A549 (cell line): ENCODE measurements at regions not wholly inside any gene's neighbourhood (a gene's known extent, or its start where the extent isn't known, plus 50 kb on each side); places are given as distances from the start of the nearest gene placed in this dataset.

Experiments used
- ATAC-seq, 2 experiments: fragments of 200-7000 bp in 1 of 2; fragments of >200 bp in 1 of 2; cut with Nextera tagmentation in 1 of 2; cut with Tn5 transposase in 1 of 2; 3 replicates each; pipeline versions ENCODE4 v1.8.0 to v1.9.1; 2018 to 2020; ENCODE audit warnings: mild to moderate bottlenecking in 1 of 2, moderate library complexity in 1 of 2
- CTCF ChIA-PET: fragments of 300-600 bp; sonication (Branson Sonifier 250); formaldehyde crosslinking; extraction: SDS; loops from one replicate; lab custom pipeline; 2021; ENCODE audit warnings: antibody characterized with exemption, inconsistent platforms; lab: Yijun Ruan, JAX
- POLR2A ChIA-PET: fragments of 350-600 bp; formaldehyde crosslinking; extraction: SDS; loops from one replicate; lab custom pipeline; 2021; ENCODE audit warnings: antibody characterized with exemption, inconsistent platforms; lab: Yijun Ruan, JAX
- DNase-seq, 2 experiments: peaks; one replicate each; pipeline versions ENCODE4 v3.0.0 to v3.0.0-alpha.2; 2011 to 2016; ENCODE audit warnings: low read depth in 1 of 2, low spot score in 1 of 2
- FAIRE-seq: peaks from 2 replicates; lab custom pipeline; 2011; peaks lifted over from hg19 to GRCh38; lab: Jason Lieb, UNC
- H3K27ac ChIP-seq, 2 experiments: fragments of >200 bp; sonication (Bioruptor Twin); formaldehyde crosslinking; 3 replicates each; pipeline ENCODE4 v1.5.1; 2016 to 2017
- H3K4me1 ChIP-seq: fragments of >200 bp; sonication (Bioruptor Twin); formaldehyde crosslinking; 3 replicates; pipeline ENCODE4 v1.6.1; 2016
- H3K4me2 ChIP-seq: fragments of >200 bp; sonication (Bioruptor Twin); formaldehyde crosslinking; 3 replicates; pipeline ENCODE4 v1.6.1; 2016
- H3K4me3 ChIP-seq: fragments of >200 bp; sonication (Bioruptor Twin); formaldehyde crosslinking; 3 replicates; pipeline ENCODE4 v1.5.1; 2016
- H3K9me3 ChIP-seq: fragments of >200 bp; sonication (Bioruptor Twin); formaldehyde crosslinking; 3 replicates; pipeline ENCODE4 v1.6.1; 2016
- CEBPB ChIP-seq, 2 experiments: fragments of >200 bp in 1 of 2; sonication (Bioruptor Twin) in 1 of 2; formaldehyde crosslinking in 1 of 2; IDR thresholded peaks; 2 replicates each; pipeline ENCODE4 v1.6.1; 2012 to 2016
- E2F6 ChIP-seq: IDR thresholded peaks from 2 replicates; pipeline ENCODE4 v1.6.1; 2012; ENCODE audit warnings: low read depth, borderline replicate concordance
- EHF ChIP-seq: fragments of 250-450 bp; sonication (Bioruptor Pico); IDR thresholded peaks from 2 replicates; pipeline ENCODE4 v1.5.0; 2020; ENCODE audit warnings: mild to moderate bottlenecking
- ESRRA ChIP-seq: fragments of 150-350 bp; IDR thresholded peaks from 2 replicates; pipeline ENCODE4 v1.6.1; 2014; ENCODE audit warnings: mild to moderate bottlenecking, low read length, borderline replicate concordance
- HDAC2 ChIP-seq: fragments of 200-600 bp; sonication (generic); IDR thresholded peaks from 2 replicates; pipeline ENCODE4 v1.6.1; 2016
- HMGXB4 ChIP-seq: fragments of 250-450 bp; sonication (Bioruptor Pico); IDR thresholded peaks from 2 replicates; pipeline ENCODE4 v1.5.0; 2021; ENCODE audit warnings: mild to moderate bottlenecking, moderate library complexity, borderline replicate concordance
- HOXA7 ChIP-seq: fragments of 250-450 bp; sonication (Bioruptor Pico); IDR thresholded peaks from 2 replicates; pipeline ENCODE4 v1.5.0; 2020; ENCODE audit warnings: mild to moderate bottlenecking, moderate library complexity
- HOXB13 ChIP-seq: fragments of 250-450 bp; sonication (Bioruptor Pico); IDR thresholded peaks from 2 replicates; pipeline ENCODE4 v1.5.0; 2020; ENCODE audit warnings: low read depth, mild to moderate bottlenecking, moderate library complexity
- HOXB5 ChIP-seq: fragments of 250-450 bp; sonication (Bioruptor Pico); IDR thresholded peaks from 2 replicates; pipeline ENCODE4 v1.5.0; 2020; ENCODE audit warnings: mild to moderate bottlenecking, moderate library complexity
- NFE2L2 ChIP-seq: fragments of 150-350 bp; conservative IDR thresholded peaks from 2 replicates; pipeline ENCODE4 v1.6.1; 2014; ENCODE audit warnings: low read length
- NPAS2 ChIP-seq: fragments of 250-450 bp; sonication (Bioruptor Pico); IDR thresholded peaks from 2 replicates; pipeline ENCODE4 v1.8.0; 2022; ENCODE audit warnings: mild to moderate bottlenecking, moderate library complexity, borderline replicate concordance
- PHF8 ChIP-seq: fragments of 200-600 bp; sonication (generic); IDR thresholded peaks from 2 replicates; pipeline ENCODE4 v1.6.1; 2016; ENCODE audit warnings: low read depth, mild to moderate bottlenecking, antibody characterized with exemption, moderate library complexity, borderline replicate concordance
- POLR2A ChIP-seq: IDR thresholded peaks from 2 replicates; pipeline ENCODE4 v1.6.1; 2012; ENCODE audit warnings: mild to moderate bottlenecking, low read length
- RAD21 ChIP-seq, 2 experiments: fragments of >200 bp in 1 of 2; sonication (Bioruptor Twin) in 1 of 2; formaldehyde crosslinking in 1 of 2; IDR thresholded peaks in 1 of 2; conservative IDR thresholded peaks in 1 of 2; 2 replicates in 1 of 2; 3 replicates in 1 of 2; pipeline ENCODE4 v1.6.1; 2012 to 2018; ENCODE audit warnings: inconsistent platforms in 1 of 2
- RARB ChIP-seq: fragments of 250-450 bp; sonication (Bioruptor Pico); IDR thresholded peaks from 2 replicates; pipeline ENCODE4 v1.8.0; 2021; ENCODE audit warnings: mild to moderate bottlenecking, moderate library complexity
- RCOR1 ChIP-seq: fragments of 150-350 bp; IDR thresholded peaks from 2 replicates; pipeline ENCODE4 v1.6.1; 2014; ENCODE audit warnings: antibody characterized with exemption, low read length, low read depth
- SMC3 ChIP-seq: fragments of >200 bp; sonication (Bioruptor Twin); formaldehyde crosslinking; IDR thresholded peaks from 3 replicates; pipeline ENCODE4 v1.6.1; 2018; ENCODE audit warnings: inconsistent platforms
- SREBF2 ChIP-seq: fragments of 450-650 bp; IDR thresholded peaks from 2 replicates; pipeline ENCODE4 v1.6.1; 2014; ENCODE audit warnings: mild to moderate bottlenecking, moderate library complexity
- ZNF302 ChIP-seq: fragments of 250-450 bp; sonication (Bioruptor Pico); IDR thresholded peaks from 2 replicates; pipeline ENCODE4 v1.9.0; 2021; ENCODE audit warnings: inconsistent platforms, mild to moderate bottlenecking, moderate library complexity
- ZSCAN20 ChIP-seq: fragments of 250-450 bp; sonication (Bioruptor Pico); IDR thresholded peaks from 2 replicates; pipeline ENCODE4 v1.8.0; 2022; ENCODE audit warnings: mild to moderate bottlenecking, moderate library complexity
- WGBS: methylation state at CpG from one replicate; pipeline ENCODE4 v1.1.6; 2017; ENCODE audit errors: missing lambda C conversion rate; 5-methylcytosine and 5-hydroxymethylcytosine counted together
- TF ChIP-seq, protein P1 (sequence below): fragments of 150-350 bp; IDR thresholded peaks from 2 replicates; pipeline ENCODE4 v1.6.1; 2014; ENCODE audit warnings: low read depth, mild to moderate bottlenecking, low read length
- TF ChIP-seq, protein P2 (sequence below): fragments of 450-650 bp; IDR thresholded peaks from 2 replicates; pipeline ENCODE4 v1.6.1; 2014; ENCODE audit warnings: antibody characterized with exemption
- TF ChIP-seq, protein P3 (sequence below): fragments of >200 bp; sonication (Bioruptor Twin); formaldehyde crosslinking; IDR thresholded peaks from 3 replicates; pipeline ENCODE4 v1.5.1; 2016

DNA sequence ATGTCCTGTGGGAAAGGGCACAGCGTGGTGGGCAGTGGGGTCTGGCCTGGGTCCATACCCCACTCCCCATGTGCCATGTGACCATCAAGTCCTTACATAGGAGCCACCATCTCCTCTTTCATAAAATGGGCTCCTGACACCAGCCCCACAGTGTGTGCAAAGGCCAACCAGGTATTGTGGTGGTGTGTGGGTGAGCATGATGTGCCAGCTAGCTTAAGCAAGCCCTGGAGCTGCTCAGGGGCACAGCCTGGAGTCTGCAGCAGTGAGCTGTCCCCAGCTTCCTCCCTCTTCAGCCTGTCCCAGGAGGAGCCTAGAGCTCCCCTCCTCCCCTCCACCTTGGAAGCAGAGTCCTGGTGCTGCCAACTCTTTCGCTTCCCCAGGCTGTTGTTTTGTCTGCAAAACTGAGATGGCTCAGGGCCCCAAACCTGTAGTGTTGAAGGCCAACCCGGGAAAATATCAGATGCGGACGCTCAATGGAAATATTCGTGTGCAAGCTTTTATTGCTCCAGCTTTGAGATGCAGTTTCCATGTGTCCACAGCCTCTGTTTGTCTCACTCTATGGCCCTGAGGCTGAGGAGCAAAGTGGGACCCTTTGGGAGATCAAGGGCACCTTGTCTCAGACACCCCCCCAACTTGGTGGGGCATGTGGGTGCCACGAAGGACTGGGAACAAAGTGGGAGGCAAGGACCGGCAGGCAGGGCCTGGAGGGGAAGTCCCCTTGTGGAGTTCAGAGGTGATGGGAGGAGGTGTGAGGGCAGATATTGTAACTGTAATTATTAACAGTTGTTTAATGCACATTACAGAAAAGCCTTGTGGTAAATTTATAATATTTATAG lies 92.6 kb downstream of the CTTN start:
- no peak for DNase-seq
- no peak for FAIRE-seq
- POLR2A ChIA-PET: no interaction called here
- Histone ChIP-seq H3K4me2 (no peak overlapping the region), H3K4me3 (no peak overlapping the region), H3K27ac (no peak overlapping the region), H3K9me3 (no peaks in the 10 kb centered on the region), H3K4me1 (no peaks in the 10 kb centered on the region)
- CTCF ChIA-PET: interaction anchor here (1.2 kb wide), 1 partner anchor 11 kb away, joined by 3 read pairs; no protein-coding TSS in a partner anchor
- TF ChIP-seq SREBF2 (no peak), EHF (CRISPR knock-in tag) (no peak), HOXB13 (CRISPR knock-in tag) (no peak), POLR2A (no peak)
- TF ChIP-seq, protein P1, sequence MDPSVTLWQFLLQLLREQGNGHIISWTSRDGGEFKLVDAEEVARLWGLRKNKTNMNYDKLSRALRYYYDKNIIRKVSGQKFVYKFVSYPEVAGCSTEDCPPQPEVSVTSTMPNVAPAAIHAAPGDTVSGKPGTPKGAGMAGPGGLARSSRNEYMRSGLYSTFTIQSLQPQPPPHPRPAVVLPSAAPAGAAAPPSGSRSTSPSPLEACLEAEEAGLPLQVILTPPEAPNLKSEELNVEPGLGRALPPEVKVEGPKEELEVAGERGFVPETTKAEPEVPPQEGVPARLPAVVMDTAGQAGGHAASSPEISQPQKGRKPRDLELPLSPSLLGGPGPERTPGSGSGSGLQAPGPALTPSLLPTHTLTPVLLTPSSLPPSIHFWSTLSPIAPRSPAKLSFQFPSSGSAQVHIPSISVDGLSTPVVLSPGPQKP: no peak
- WGBS: 89% methylated on average over 7 of the region's 8 CpGs
- ATAC-seq: no peak

- ChIA-PET POLR2A (no interaction called here), CTCF (no interaction called here)
- ATAC-seq: no peak
- WGBS: 95% methylated on average over 24 of the region's 30 CpGs
- Histone ChIP-seq H3K9me3 (no peaks in the 10 kb centered on the region), H3K4me1 (no peaks in the 10 kb centered on the region), H3K4me2 (no peak overlapping the region), H3K4me3 (no peak overlapping the region), H3K27ac (no peak overlapping the region)
- DNase-seq: no peak
- TF ChIP-seq HOXB5: no peak
- TF ChIP-seq SREBF2: no peak
- TF ChIP-seq HDAC2: no peak
- no peak for TF ChIP-seq CEBPB (IDR thresholded peaks at IDR 0.05)
- no peak for TF ChIP-seq HMGXB4 (CRISPR knock-in tag)
- no peak for TF ChIP-seq ZNF302 (CRISPR knock-in tag)
- no peak for TF ChIP-seq SMC3
- TF ChIP-seq, protein P2, sequence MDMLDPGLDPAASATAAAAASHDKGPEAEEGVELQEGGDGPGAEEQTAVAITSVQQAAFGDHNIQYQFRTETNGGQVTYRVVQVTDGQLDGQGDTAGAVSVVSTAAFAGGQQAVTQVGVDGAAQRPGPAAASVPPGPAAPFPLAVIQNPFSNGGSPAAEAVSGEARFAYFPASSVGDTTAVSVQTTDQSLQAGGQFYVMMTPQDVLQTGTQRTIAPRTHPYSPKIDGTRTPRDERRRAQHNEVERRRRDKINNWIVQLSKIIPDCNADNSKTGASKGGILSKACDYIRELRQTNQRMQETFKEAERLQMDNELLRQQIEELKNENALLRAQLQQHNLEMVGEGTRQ: no peak
- TF ChIP-seq ESRRA: no peak
- TF ChIP-seq NPAS2 (CRISPR knock-in tag): no peak
- TF ChIP-seq HOXA7 (CRISPR knock-in tag): no peak
- no peak for TF ChIP-seq ZSCAN20 (CRISPR knock-in tag)
- TF ChIP-seq RAD21 (conservative IDR thresholded peaks at IDR 0.05 in 1 of 2, IDR thresholded peaks at IDR 0.05 in 1 of 2): no peak
- no peak for TF ChIP-seq PHF8
- TF ChIP-seq RCOR1: no peak
- TF ChIP-seq NFE2L2: no peak
- TF ChIP-seq, protein P3, sequence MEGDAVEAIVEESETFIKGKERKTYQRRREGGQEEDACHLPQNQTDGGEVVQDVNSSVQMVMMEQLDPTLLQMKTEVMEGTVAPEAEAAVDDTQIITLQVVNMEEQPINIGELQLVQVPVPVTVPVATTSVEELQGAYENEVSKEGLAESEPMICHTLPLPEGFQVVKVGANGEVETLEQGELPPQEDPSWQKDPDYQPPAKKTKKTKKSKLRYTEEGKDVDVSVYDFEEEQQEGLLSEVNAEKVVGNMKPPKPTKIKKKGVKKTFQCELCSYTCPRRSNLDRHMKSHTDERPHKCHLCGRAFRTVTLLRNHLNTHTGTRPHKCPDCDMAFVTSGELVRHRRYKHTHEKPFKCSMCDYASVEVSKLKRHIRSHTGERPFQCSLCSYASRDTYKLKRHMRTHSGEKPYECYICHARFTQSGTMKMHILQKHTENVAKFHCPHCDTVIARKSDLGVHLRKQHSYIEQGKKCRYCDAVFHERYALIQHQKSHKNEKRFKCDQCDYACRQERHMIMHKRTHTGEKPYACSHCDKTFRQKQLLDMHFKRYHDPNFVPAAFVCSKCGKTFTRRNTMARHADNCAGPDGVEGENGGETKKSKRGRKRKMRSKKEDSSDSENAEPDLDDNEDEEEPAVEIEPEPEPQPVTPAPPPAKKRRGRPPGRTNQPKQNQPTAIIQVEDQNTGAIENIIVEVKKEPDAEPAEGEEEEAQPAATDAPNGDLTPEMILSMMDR: no peak
- TF ChIP-seq RARB (CRISPR knock-in tag): no peak
- TF ChIP-seq E2F6: no peak
- no peak for FAIRE-seq
Observed at GRCh38 chr11:70491696-70492472, 93.6 kb downstream of the CTTN start.
